HL-60 (cell line): ENCODE measurements at regions not wholly inside any gene's neighbourhood (a gene's known extent, or its start where the extent isn't known, plus 50 kb on each side); places are given as distances from the start of the nearest gene placed in this dataset.

Experiments used
- CTCF ChIP-seq: IDR thresholded peaks from one replicate; pipeline ENCODE4 v1.5.1; 2011; ENCODE audit warnings: low read length, control low read depth, inconsistent platforms; ENCODE audit not compliant: insufficient read depth
- GABPA ChIP-seq: IDR thresholded peaks from 2 replicates; pipeline ENCODE4 v1.6.1; 2012; ENCODE audit warnings: low read depth
- POLR2AphosphoS5 ChIP-seq: IDR thresholded peaks from 2 replicates; pipeline ENCODE4 v1.6.1; 2012; ENCODE audit warnings: low read depth
- REST ChIP-seq: IDR thresholded peaks from 2 replicates; pipeline ENCODE4 v1.6.1; 2012; ENCODE audit warnings: low read depth; ENCODE audit not compliant: insufficient replicate concordance

GRCh38 chr9:11431490-11431889, 818.7 kb upstream of the PTPRD start:
- TF ChIP-seq CTCF (no peak), POLR2AphosphoS5 (no peak), GABPA (no peak), REST (no peak)
